H1 (cell line): ENCODE measurements at regions not wholly inside any gene's neighbourhood (a gene's known extent, or its start where the extent isn't known, plus 50 kb on each side); places are given as distances from the start of the nearest gene placed in this dataset.

Experiments
- CTCF ChIA-PET: fragments of 300-600 bp; sonication (Branson Sonifier 250); formaldehyde crosslinking; loops from one replicate; lab custom pipeline; 2021; ENCODE audit not compliant: partially characterized antibody; lab: Charles Lee
- POLR2A ChIA-PET: fragments of 300-600 bp; sonication (Branson Sonifier 250); formaldehyde crosslinking; loops from one replicate; lab custom pipeline; 2021; ENCODE audit warnings: inconsistent platforms; ENCODE audit not compliant: partially characterized antibody; lab: Charles Lee
- DNase-seq, 2 experiments: peaks; one replicate each; pipeline versions ENCODE4 v3.0.0 to v3.0.0-alpha.2; 2010 to 2022; ENCODE audit warnings: low spot score in 2 of 2, low read depth in 1 of 2, mixed read lengths in 1 of 2
- FAIRE-seq: peaks from 2 replicates; lab custom pipeline; 2011; peaks lifted over from hg19 to GRCh38; lab: Jason Lieb, UNC
- H2AFZ ChIP-seq: 2 replicates; pipeline ENCODE4 v1.8.1; 2012; ENCODE audit warnings: low read length, inconsistent platforms
- H2AK5ac ChIP-seq: 2 replicates; pipeline ENCODE4 v1.6.1; 2013; ENCODE audit warnings: low read depth, low read length
- H2BK120ac ChIP-seq: replicated peaks from 2 replicates; pipeline ENCODE3; 2013; ENCODE audit warnings: low read depth, low read length, inconsistent platforms
- H2BK12ac ChIP-seq: 2 replicates; pipeline ENCODE4 v1.6.1; 2013; ENCODE audit warnings: low read depth, low read length
- H2BK15ac ChIP-seq: 2 replicates; pipeline ENCODE4 v1.6.1; 2013; ENCODE audit warnings: low read length
- H2BK20ac ChIP-seq: 2 replicates; pipeline ENCODE4 v1.6.1; 2013; ENCODE audit warnings: low read length
- H2BK5ac ChIP-seq: 2 replicates; pipeline ENCODE4 v1.6.1; 2013; ENCODE audit warnings: low read depth, low read length
- H3K14ac ChIP-seq: 2 replicates; pipeline ENCODE4 v1.6.1; 2013; ENCODE audit warnings: inconsistent platforms; ENCODE audit not compliant: insufficient read length
- H3K18ac ChIP-seq: 2 replicates; pipeline ENCODE4 v1.6.1; 2013; ENCODE audit warnings: low read length; ENCODE audit errors: extremely low read depth
- H3K23ac ChIP-seq: 2 replicates; pipeline ENCODE4 v1.6.1; 2013; ENCODE audit warnings: inconsistent platforms; ENCODE audit not compliant: insufficient read length
- H3K23me2 ChIP-seq: 2 replicates; pipeline ENCODE4 v1.6.1; 2013; ENCODE audit warnings: low read depth, low read length
- H3K27ac ChIP-seq: 2 replicates; pipeline ENCODE4 v1.6.1; 2011; ENCODE audit warnings: low read depth, low read length, inconsistent platforms
- H3K27me3 ChIP-seq, 4 experiments: replicated peaks in 1 of 4; 1 replicate in 1 of 4; 2 replicates in 3 of 4; pipeline versions ENCODE4 v1.6.1 to v1.8.1; 2011 to 2013; ENCODE audit warnings: low read length in 3 of 4, mild to moderate bottlenecking in 3 of 4, inconsistent platforms in 2 of 4, mixed read lengths in 2 of 4, moderate library complexity in 1 of 4; ENCODE audit not compliant: control insufficient read depth in 3 of 4, insufficient read depth in 3 of 4; ENCODE audit errors: extremely low read depth in 1 of 4
- H3K36me3 ChIP-seq, 4 experiments: 2 replicates each; pipeline versions ENCODE4 v1.6.1 to v1.8.1; 2011 to 2013; ENCODE audit warnings: mild to moderate bottlenecking in 4 of 4, low read length in 3 of 4, moderate library complexity in 2 of 4, control low read depth in 1 of 4, inconsistent platforms in 1 of 4; ENCODE audit not compliant: insufficient read depth in 4 of 4, control insufficient read depth in 2 of 4
- H3K4ac ChIP-seq: replicated peaks from 2 replicates; pipeline ENCODE3; 2013; ENCODE audit warnings: low read length, low read depth, mixed read lengths, inconsistent platforms; ENCODE audit not compliant: insufficient read length
- H3K4me1 ChIP-seq, 4 experiments: replicated peaks in 1 of 4; 1 replicate in 1 of 4; 2 replicates in 3 of 4; pipeline versions ENCODE4 v1.6.1 to v1.8.1; 2011 to 2013; ENCODE audit warnings: low read length in 3 of 4, inconsistent platforms in 2 of 4, mixed read lengths in 1 of 4; ENCODE audit not compliant: insufficient read depth in 4 of 4, control insufficient read depth in 3 of 4
- H3K4me2 ChIP-seq, 2 experiments: 2 replicates each; pipeline versions ENCODE4 v1.6.1 to v1.8.1; 2011 to 2013; ENCODE audit warnings: low read depth in 2 of 2, low read length in 2 of 2, control low read depth in 1 of 2, inconsistent platforms in 1 of 2, mild to moderate bottlenecking in 1 of 2; ENCODE audit not compliant: insufficient read depth in 1 of 2
- H3K4me3 ChIP-seq, 4 experiments: fragments of 200-600, 300-600 bp in 1 of 4; sonication (generic), shearing (Covaris generic), sonication (Bioruptor Twin) in 1 of 4; 2 replicates each; pipeline versions ENCODE4 v1.5.1 to v1.8.1; 2011 to 2016; ENCODE audit warnings: low read length in 4 of 4, low read depth in 3 of 4, control low read depth in 2 of 4, inconsistent platforms in 2 of 4, mild to moderate bottlenecking in 2 of 4, mixed read lengths in 1 of 4, moderate library complexity in 1 of 4; ENCODE audit not compliant: insufficient read depth in 2 of 4; ENCODE audit errors: extremely low read depth in 1 of 4
- H3K56ac ChIP-seq: replicated peaks from 2 replicates; pipeline ENCODE3; 2013; ENCODE audit warnings: low read depth, mild to moderate bottlenecking, mixed read lengths, low read length, inconsistent platforms; ENCODE audit not compliant: insufficient read length
- H3K79me1 ChIP-seq: 2 replicates; pipeline ENCODE4 v1.6.1; 2013; ENCODE audit warnings: low read depth, low read length, control low read depth
- H3K79me2 ChIP-seq, 2 experiments: 2 replicates each; pipeline versions ENCODE4 v1.6.1 to v1.8.1; 2012 to 2013; ENCODE audit warnings: low read length in 2 of 2, mild to moderate bottlenecking in 2 of 2, inconsistent platforms in 1 of 2; ENCODE audit not compliant: insufficient read depth in 2 of 2, control insufficient read depth in 1 of 2
- H3K9ac ChIP-seq, 4 experiments: replicated peaks in 1 of 4; 1 replicate in 1 of 4; 2 replicates in 3 of 4; pipeline versions ENCODE4 v1.6.1 to v1.8.1; 2011 to 2013; ENCODE audit warnings: low read depth in 3 of 4, low read length in 3 of 4, control low read depth in 2 of 4, mild to moderate bottlenecking in 2 of 4, moderate library complexity in 2 of 4, inconsistent platforms in 1 of 4; ENCODE audit errors: extremely low read depth in 1 of 4
- H3K9me3 ChIP-seq, 2 experiments: 2 replicates each; pipeline versions ENCODE4 v1.6.1 to v1.8.1; 2012 to 2013; ENCODE audit warnings: mild to moderate bottlenecking in 2 of 2, moderate library complexity in 2 of 2, control low read depth in 1 of 2, inconsistent platforms in 1 of 2, low read depth in 1 of 2, low read length in 1 of 2, mixed read lengths in 1 of 2; ENCODE audit not compliant: insufficient read depth in 2 of 2
- H4K20me1 ChIP-seq, 2 experiments: replicated peaks in 1 of 2; 2 replicates each; pipeline versions ENCODE3 to v1.8.1; 2011 to 2013; ENCODE audit warnings: inconsistent platforms in 2 of 2, low read length in 2 of 2, mild to moderate bottlenecking in 1 of 2; ENCODE audit not compliant: insufficient read depth in 2 of 2, control insufficient read depth in 1 of 2
- H4K5ac ChIP-seq: 2 replicates; pipeline ENCODE4 v1.6.1; 2013; ENCODE audit warnings: low read length, low read depth, mixed read lengths, inconsistent platforms; ENCODE audit not compliant: insufficient read length
- H4K8ac ChIP-seq: 2 replicates; pipeline ENCODE4 v1.8.0; 2013; ENCODE audit warnings: mild to moderate bottlenecking, moderate library complexity, low read length, inconsistent platforms; ENCODE audit not compliant: insufficient read depth; ENCODE audit errors: extremely low read depth
- H4K91ac ChIP-seq: replicated peaks from 2 replicates; pipeline ENCODE3; 2013; ENCODE audit warnings: low read length, mixed read lengths, inconsistent platforms; ENCODE audit not compliant: insufficient read length
- BCL11A ChIP-seq, 2 experiments: IDR thresholded peaks; one replicate each; pipeline ENCODE4 v1.6.1; 2011; ENCODE audit warnings: low read depth in 2 of 2, low read length in 2 of 2, mild to moderate bottlenecking in 2 of 2
- WGBS, 2 experiments: shearing (Covaris generic) in 1 of 2; methylation state at CpG; one replicate each; pipeline versions ENCODE4 v1.1.6 to v1.1.7; 2013 to 2015; ENCODE audit warnings: low lambda C conversion rate in 2 of 2, mixed read lengths in 2 of 2, inconsistent platforms in 1 of 2, low coverage in 1 of 2, missing lambda C conversion rate in 1 of 2; ENCODE audit not compliant: insufficient replicate concordance in 2 of 2, insufficient coverage in 1 of 2, insufficient read length in 1 of 2; ENCODE audit errors: extremely low coverage in 1 of 2, missing lambda C conversion rate in 1 of 2; 5-methylcytosine and 5-hydroxymethylcytosine counted together

DNA sequence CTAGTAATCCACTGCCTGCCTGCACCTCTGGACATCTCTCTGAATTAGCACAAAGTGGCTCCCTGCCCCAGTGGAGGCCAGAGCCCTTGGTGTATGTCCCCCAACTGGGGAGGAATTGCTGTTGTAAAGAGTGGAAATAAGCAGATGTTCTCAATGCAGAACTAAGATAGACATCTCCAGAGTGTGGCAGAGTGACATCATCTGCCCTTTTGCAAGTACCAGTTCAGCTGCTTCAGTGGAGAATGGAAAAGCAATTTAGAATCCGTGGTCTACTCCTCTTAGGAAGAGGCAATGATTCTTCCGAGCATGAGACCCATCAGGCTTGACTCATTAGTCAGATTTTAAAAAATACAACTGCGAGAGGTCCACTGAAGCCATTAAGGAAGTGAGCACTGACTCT lies 1512.0 kb upstream of the GOT2 start:
- Histone ChIP-seq H2BK120ac (no peak overlapping the region), H2AK5ac (no peak overlapping the region), H4K20me1 (no peaks in the 10 kb centered on the region), H3K79me1 (no peaks in the 10 kb centered on the region), H3K23ac (no peak overlapping the region), H3K23me2 (no peaks in the 10 kb centered on the region), H2AFZ (no peak overlapping the region), H4K8ac (no peak overlapping the region), H3K27me3 (no peaks in the 10 kb centered on the region), H2BK20ac (no peak overlapping the region), H4K91ac (no peak overlapping the region), H3K4ac (no peak overlapping the region), H3K4me3 (no peak overlapping the region), H2BK12ac (no peak overlapping the region), H3K4me2 (no peak overlapping the region), H3K4me1 (no peaks in the 10 kb centered on the region), H2BK15ac (no peak overlapping the region), H3K56ac (no peak overlapping the region), H3K27ac (no peak overlapping the region), H2BK5ac (no peak overlapping the region), H3K9ac (no peak overlapping the region), H3K18ac (no peak overlapping the region), H3K79me2 (no peaks in the 10 kb centered on the region), H3K9me3 (no peaks in the 10 kb centered on the region), H3K36me3 (no peaks in the 10 kb centered on the region), H3K14ac (no peak overlapping the region), H4K5ac (no peak overlapping the region)
- TF ChIP-seq BCL11A (IDR thresholded peaks at IDR 0.05; ENCODE audit: low read depth in 2 of 2, low read length in 2 of 2), result no peak
- DNase-seq, result no peak
- no peak for FAIRE-seq
- ChIA-PET POLR2A (no interaction called here), CTCF (no interaction called here)
- WGBS, 2 experiments, result 100% methylated on average over 3 of the region's 3 CpGs; no CpG with 5 or more reads in 1 of the 2 experiments
